ENCODE measurements at regions not wholly inside any gene's neighbourhood (a gene's known extent, or its start where the extent isn't known, plus 50 kb on each side); places are given as distances from the start of the nearest gene placed in this dataset.
"Not testable (repeated sequence)": the region's sequence is repeated elsewhere in the genome, so short reads cannot be mapped to it uniquely, and the experiment has no call there.

- Histone ChIP-seq H3K9me3 (ENCODE audit: control insufficient read depth, insufficient read depth, low read depth, low read length) (no peaks in the 10 kb centered on the region), H3K36me3 (ENCODE audit: control insufficient read depth, insufficient read depth, low read length) (no peaks in the 10 kb centered on the region), H3K27ac (ENCODE audit: low read length) (no peak overlapping the region), H3K4me1 (ENCODE audit: control insufficient read depth, insufficient read depth, low read length) (no peaks in the 10 kb centered on the region), H3K27me3 (ENCODE audit: control insufficient read depth, insufficient read depth, low read length) (peaks cover 2% of the 10 kb centered on the region; the same call in 1 of the 2 replicates), H3K4me3 (ENCODE audit: low read depth in 2 of 2, low read length in 2 of 2) (no peak overlapping the region)
- DNase-seq (ENCODE audit: low read depth, low spot score): no peak
- in situ Hi-C loops (cut with HindIII; ENCODE audit: low pct_unique_long_range_greater_than_20kb, low sequenced_read_pairs): no loop called here
- intact Hi-C loops (cut with micrococcal nuclease; ENCODE audit: unreplicated experiment): no loop called here
- TF ChIP-seq REST (IDR thresholded peaks at IDR 0.05; ENCODE audit: insufficient read depth in 1 of 2, low read depth in 2 of 2, low read length in 1 of 2) (no peak), TCF7L2 (IDR thresholded peaks at IDR 0.05; ENCODE audit: low read depth, low read length) (no peak), CTCF (IDR thresholded peaks at IDR 0.05) (no peak), SIN3A (IDR thresholded peaks at IDR 0.05; ENCODE audit: borderline replicate concordance, insufficient read depth, low read depth, low read length) (no peak), POLR2AphosphoS5 (IDR thresholded peaks at IDR 0.05; ENCODE audit: low read depth, low read length) (no peak)
- ATAC-seq: no peak
- BruUV-seq (replicated peaks): no TSS peak
- POLR2A ChIA-PET: no interaction called here
- CTCF ChIA-PET: interaction anchor here (0.7 kb wide), 1 partner anchor 23 kb away, joined by 3 read pairs; no protein-coding TSS in a partner anchor
Measured at GRCh38 chr22:49004484-49005399, 822.9 kb downstream of the BRD1 start.

- H3K27me3 ChIP-seq (ENCODE audit: control insufficient read depth, insufficient read depth, low read length); BruUV-seq (replicated peaks); H3K36me3 ChIP-seq (ENCODE audit: control insufficient read depth, insufficient read depth, low read length); DNase-seq (ENCODE audit: low read depth, low spot score); H3K4me3 ChIP-seq (ENCODE audit: low read depth in 2 of 2, low read length in 2 of 2); H3K4me1 ChIP-seq (ENCODE audit: control insufficient read depth, insufficient read depth, low read length); ATAC-seq; H3K9me3 ChIP-seq (ENCODE audit: control insufficient read depth, insufficient read depth, low read depth, low read length); POLR2A ChIA-PET; CTCF ChIA-PET; H3K27ac ChIP-seq (ENCODE audit: low read length); intact Hi-C loops (cut with micrococcal nuclease; ENCODE audit: unreplicated experiment); in situ Hi-C loops (cut with HindIII; ENCODE audit: low pct_unique_long_range_greater_than_20kb, low sequenced_read_pairs): not testable (repeated sequence)
Measured at GRCh38 chr22:48997605-48998004, 830.1 kb downstream of the BRD1 start.

GRCh38 chr22:48993655-48994054 is 834.0 kb downstream of the BRD1 start:
- no TSS peak for BruUV-seq (replicated peaks)
- ATAC-seq (no peak), DNase-seq (ENCODE audit: low read depth, low spot score) (no peak)
- TF ChIP-seq REST (IDR thresholded peaks at IDR 0.05; ENCODE audit: insufficient read depth in 1 of 2, low read depth in 2 of 2, low read length in 1 of 2): no peak
- TF ChIP-seq SIN3A (IDR thresholded peaks at IDR 0.05; ENCODE audit: borderline replicate concordance, insufficient read depth, low read depth, low read length): no peak
- no peak for TF ChIP-seq CTCF (IDR thresholded peaks at IDR 0.05)
- TF ChIP-seq TCF7L2 (IDR thresholded peaks at IDR 0.05; ENCODE audit: low read depth, low read length): no peak
- TF ChIP-seq POLR2AphosphoS5 (IDR thresholded peaks at IDR 0.05; ENCODE audit: low read depth, low read length): no peak
- CTCF ChIA-PET: no interaction called here
- Histone ChIP-seq H3K27me3 (ENCODE audit: control insufficient read depth, insufficient read depth, low read length) (no peaks in the 10 kb centered on the region; the same call in 1 of the 2 replicates), H3K27ac (ENCODE audit: low read length) (no peak overlapping the region), H3K4me3 (ENCODE audit: low read depth in 2 of 2, low read length in 2 of 2) (no peak overlapping the region), H3K9me3 (ENCODE audit: control insufficient read depth, insufficient read depth, low read depth, low read length) (no peaks in the 10 kb centered on the region), H3K4me1 (ENCODE audit: control insufficient read depth, insufficient read depth, low read length) (no peaks in the 10 kb centered on the region), H3K36me3 (ENCODE audit: control insufficient read depth, insufficient read depth, low read length) (no peaks in the 10 kb centered on the region)
- intact Hi-C loops (cut with micrococcal nuclease; ENCODE audit: unreplicated experiment): no loop called here
- in situ Hi-C loops (cut with HindIII; ENCODE audit: low pct_unique_long_range_greater_than_20kb, low sequenced_read_pairs): no loop called here
- POLR2A ChIA-PET: no interaction called here

All from Panc1 (cell line).